D721Med (cell line): ENCODE measurements at regions not wholly inside any gene's neighbourhood (a gene's known extent, or its start where the extent isn't known, plus 50 kb on each side); places are given as distances from the start of the nearest gene placed in this dataset.
"Not testable (repeated sequence)": the region's sequence is repeated elsewhere in the genome, so short reads cannot be mapped to it uniquely, and the experiment has no call there.

Experiments
- DNase-seq: peaks from one replicate; pipeline ENCODE4 v3.0.0; 2011; ENCODE audit warnings: low spot score; ENCODE audit not compliant: insufficient read length
- FAIRE-seq: peaks from 2 replicates; lab custom pipeline; 2011; peaks lifted over from hg19 to GRCh38; lab: Jason Lieb, UNC
- CTCF ChIP-seq: IDR thresholded peaks from 2 replicates; pipeline ENCODE4 v1.5.1; 2012; ENCODE audit warnings: mild to moderate bottlenecking, control low read depth; ENCODE audit not compliant: insufficient read depth; ENCODE audit errors: missing control alignments

GRCh38 chr2:88967844-88968243 lies 276.4 kb downstream of the RPIA start:
- no peak for DNase-seq

GRCh38 chr2:88978011-88978410 lies 286.5 kb downstream of the RPIA start:
- FAIRE-seq, DNase-seq: not testable (repeated sequence)

More at GRCh38 chr2:88967844-88968243, 276.4 kb downstream of the RPIA start:
- peak; percentile 10 for TF ChIP-seq CTCF
- FAIRE-seq: no peak

GRCh38 chr2:88978446-88978845 lies 287.0 kb downstream of the RPIA start:
- FAIRE-seq, DNase-seq: not testable (repeated sequence)

DNA sequence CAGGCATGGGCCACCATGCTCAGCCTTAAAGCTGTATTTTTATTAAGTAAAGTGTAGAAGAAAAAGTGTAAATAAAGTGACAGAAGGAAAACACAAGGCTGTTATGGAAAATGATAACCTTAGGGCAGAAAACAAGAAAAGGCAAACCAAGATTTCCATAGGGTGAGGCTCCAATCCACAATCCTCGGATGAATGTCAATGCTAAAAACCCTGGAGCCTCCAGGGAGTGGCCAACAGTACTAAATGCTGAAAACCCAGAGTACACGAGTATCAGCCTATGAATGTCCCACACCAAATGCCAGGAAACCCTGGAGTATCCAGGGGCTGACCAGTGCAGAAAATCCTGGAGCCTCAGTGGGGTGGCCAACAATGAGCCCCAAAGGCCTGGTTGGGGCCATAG lies 292.6 kb downstream of the RPIA start:
- not testable (repeated sequence) for DNase-seq, FAIRE-seq

GRCh38 chr2:88986721-88987330 lies 295.4 kb downstream of the RPIA start:
- FAIRE-seq, DNase-seq: not testable (repeated sequence)
- peak; percentile 26 for TF ChIP-seq CTCF

DNA sequence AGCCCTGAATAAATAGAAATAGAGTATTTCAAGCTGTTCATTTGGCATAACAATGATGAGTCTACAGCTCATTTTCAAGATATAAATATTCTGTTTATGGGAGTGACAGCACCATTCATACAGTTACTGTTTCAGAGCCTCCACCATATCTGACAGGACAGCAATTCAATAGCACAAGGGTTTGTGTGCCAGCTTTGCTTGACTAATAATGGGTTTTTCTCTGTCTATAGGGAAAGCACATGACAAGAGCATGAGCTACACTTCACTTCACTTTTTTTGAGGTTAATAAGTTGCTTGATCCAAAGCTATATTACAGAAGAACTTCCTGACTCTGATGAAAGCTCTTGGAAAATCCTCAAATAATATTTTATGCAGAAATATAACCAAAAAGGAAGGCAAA lies 297.1 kb downstream of the RPIA start:
- DNase-seq, FAIRE-seq: not testable (repeated sequence)

DNA sequence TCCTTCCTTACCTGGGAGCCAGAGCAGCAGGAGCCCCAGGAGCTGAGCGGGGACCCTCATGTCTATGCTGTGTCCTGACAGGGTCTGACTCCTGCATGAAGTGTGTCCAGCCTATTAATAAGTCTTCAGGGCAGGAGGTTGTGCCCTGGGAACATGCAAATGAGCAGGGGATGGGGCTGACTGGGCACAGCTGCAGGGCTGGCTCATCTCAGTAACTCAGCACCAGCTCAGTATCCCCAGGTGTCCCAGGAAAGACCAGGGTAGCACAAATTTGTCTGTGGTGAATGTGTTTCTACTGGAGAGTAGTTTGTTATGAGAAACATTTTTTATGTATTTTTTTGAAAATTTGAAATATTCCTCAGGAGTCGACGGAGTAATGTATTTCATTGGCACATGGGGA lies 301.3 kb downstream of the RPIA start:
- not testable (repeated sequence) for DNase-seq, FAIRE-seq

- not testable (repeated sequence) for FAIRE-seq, DNase-seq
These were observed 303.4 kb downstream of the RPIA start for GRCh38 chr2:88994856-88995255.

DNA sequence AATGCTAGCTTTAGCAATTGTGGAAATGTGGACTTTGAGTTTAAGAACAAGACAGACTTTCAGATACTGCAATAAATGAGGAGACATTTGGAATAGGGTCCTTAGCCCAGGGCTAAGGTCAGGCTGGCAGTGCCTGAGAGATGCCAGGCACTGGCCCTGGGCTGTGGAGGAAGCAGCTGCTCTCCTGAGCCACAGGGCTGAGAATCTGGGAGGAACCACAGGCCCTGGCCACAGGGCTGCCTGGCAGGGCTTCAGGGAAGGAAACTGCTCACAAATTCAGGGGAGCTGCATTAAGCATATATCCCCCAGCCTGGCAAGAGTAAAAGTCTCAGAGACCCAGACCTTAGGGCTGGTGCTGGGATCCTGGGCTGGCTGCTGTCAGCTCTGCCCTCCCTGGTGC lies 305.1 kb downstream of the RPIA start:
- FAIRE-seq, DNase-seq: not testable (repeated sequence)

DNA sequence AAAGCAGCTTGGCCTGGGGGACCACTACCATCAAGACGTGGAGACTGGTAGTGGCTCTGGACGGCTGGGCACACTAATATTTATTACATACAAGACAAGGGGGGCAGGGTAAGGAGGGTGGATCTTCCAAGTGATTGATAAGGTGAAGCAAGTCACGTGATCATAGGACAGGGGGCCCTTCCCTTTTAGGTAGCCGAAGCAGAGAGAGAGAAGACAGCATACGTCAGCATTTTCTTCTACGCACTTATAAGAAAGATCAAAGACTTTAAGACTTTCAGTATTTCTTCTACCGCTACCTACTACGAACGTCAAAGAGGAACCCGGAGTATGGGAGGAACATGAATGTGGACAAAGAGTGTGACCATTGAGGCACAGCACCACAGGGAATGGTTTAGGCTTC lies 307.9 kb downstream of the RPIA start:
- FAIRE-seq (no peak), DNase-seq (no peak)
- TF ChIP-seq CTCF: no peak

GRCh38 chr2:89000235-89000634 lies 308.8 kb downstream of the RPIA start:
- TF ChIP-seq CTCF: no peak
- DNase-seq (no peak), FAIRE-seq (no peak)

GRCh38 chr2:89004238-89004637 lies 312.8 kb downstream of the RPIA start:
- DNase-seq, FAIRE-seq: not testable (repeated sequence)

DNA sequence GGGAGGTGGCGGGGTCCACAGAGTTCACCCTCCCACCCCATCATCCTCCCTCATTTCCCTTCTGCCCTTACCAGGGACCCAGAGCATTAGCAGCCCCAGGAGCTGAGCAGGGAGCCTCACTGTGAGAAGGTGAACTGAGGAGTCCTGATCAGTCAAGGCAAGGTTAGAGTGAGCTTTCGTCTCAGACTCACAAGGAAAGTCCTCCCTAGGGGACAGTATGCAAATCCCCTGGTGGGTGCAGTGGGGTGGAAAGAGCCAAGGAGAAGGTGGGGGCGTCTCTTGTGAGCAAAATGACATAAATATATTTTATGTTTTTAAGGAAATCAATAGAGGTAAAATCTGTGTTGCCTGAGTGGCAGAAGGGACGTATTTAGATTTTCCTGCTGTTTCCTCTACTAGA lies 329.1 kb downstream of the RPIA start:
- not testable (repeated sequence) for DNase-seq, FAIRE-seq

GRCh38 chr2:89026296-89026695 lies 334.8 kb downstream of the RPIA start:
- not testable (repeated sequence) for DNase-seq, FAIRE-seq

DNA sequence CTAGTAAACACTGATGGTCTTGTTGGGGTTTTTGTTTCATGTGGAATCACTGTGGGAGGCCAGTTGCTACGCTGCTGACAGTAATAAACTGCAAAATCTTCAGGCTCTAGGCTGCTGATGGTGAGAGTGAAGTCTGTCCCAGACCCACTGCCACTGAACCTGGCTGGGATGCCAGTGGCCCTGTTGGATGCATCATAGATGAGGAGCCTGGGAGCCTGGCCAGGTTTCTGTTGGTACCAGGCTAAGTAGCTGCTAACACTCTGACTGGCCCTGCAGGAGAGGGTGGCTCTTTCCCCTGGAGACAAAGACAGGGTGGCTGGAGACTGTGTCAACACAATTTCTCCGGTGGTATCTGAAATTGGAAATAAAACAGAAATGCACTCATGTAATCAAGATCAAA lies 335.6 kb downstream of the RPIA start:
- not testable (repeated sequence) for DNase-seq, FAIRE-seq
